NCI-H510A (cell line): ENCODE measurements at regions not wholly inside any gene's neighbourhood (a gene's known extent, or its start where the extent isn't known, plus 50 kb on each side); places are given as distances from the start of the nearest gene placed in this dataset.

Source experiments
- DNase-seq: peaks from one replicate; lab custom pipeline; 2025; lab: John Stamatoyannopoulos, UW

- DNase-seq = no peak
These were observed 118.1 kb downstream of the ENGASE start for GRCh38 chr17:79192503-79193351.

GRCh38 chr17:79191270-79191934 lies 116.8 kb downstream of the ENGASE start:
- DNase-seq = no peak

DNA sequence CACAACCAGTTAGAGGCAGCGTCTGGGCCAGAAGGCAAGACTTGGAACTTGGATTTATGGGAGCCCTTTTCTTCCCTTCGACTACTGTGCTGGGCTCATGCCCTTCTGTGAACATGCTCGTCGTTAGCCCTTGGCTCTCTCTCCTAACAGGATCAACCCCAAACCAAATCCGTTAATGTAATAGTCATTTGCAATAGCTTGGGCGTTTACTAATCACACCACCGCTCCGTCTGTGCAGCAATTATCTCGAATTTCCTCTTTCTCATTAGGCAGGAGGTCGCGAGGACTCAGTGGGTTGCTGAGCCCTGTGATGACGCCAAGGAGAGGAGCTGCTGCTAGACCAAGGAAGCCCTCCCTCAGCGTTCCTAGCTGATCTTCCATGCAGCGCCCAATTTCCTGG lies 114.7 kb downstream of the ENGASE start:
- no peak for DNase-seq

GRCh38 chr17:79188685-79189084 lies 114.1 kb downstream of the ENGASE start:
- no peak for DNase-seq

- DNase-seq = no peak
These were observed 113.4 kb downstream of the ENGASE start for GRCh38 chr17:79188048-79188447.

DNA sequence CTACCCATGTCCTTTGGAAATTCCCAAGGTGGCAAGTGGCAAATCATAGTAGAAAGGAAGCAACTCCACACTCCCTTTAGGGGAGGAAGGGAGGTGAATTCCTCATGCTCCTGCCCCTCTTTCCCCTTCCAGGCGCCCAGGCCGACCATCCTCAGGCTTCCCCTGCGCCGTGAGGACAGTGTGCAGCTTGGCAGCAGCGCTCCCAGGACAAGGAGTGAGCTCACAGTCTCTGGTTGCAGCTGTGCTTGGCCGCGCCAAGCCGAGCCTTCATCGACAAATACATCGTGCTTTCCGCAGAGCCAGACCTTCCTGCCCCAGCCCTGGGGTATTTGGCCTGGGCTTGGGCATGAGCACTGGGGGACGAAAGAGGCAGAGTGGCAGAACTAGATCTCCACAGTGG lies 112.6 kb downstream of the ENGASE start:
- no peak for DNase-seq

- no peak for DNase-seq
These were observed 111.8 kb downstream of the ENGASE start for GRCh38 chr17:79186406-79186805.

DNA sequence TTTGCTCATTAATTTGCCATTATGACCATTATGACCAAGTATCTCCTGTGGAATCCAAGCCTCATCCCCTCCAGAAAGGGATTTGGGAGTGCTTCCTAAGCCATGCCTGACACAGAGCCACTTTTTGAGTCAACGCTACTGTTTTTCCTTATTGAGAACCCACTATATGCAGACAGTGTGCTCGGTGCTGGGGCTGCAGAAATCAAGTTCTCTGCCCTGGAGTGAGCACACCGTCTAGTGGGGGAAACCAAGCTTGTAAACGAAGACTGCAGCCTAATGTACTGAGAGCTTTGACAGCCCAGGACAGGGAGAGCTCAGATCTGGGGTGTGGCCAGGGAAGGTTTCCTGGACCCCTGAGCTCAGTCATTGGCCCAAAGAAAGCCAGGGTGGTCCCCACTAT lies 111.0 kb downstream of the ENGASE start:
- DNase-seq = no peak

GRCh38 chr17:79184219-79184618 lies 109.6 kb downstream of the ENGASE start:
- no peak for DNase-seq

DNA sequence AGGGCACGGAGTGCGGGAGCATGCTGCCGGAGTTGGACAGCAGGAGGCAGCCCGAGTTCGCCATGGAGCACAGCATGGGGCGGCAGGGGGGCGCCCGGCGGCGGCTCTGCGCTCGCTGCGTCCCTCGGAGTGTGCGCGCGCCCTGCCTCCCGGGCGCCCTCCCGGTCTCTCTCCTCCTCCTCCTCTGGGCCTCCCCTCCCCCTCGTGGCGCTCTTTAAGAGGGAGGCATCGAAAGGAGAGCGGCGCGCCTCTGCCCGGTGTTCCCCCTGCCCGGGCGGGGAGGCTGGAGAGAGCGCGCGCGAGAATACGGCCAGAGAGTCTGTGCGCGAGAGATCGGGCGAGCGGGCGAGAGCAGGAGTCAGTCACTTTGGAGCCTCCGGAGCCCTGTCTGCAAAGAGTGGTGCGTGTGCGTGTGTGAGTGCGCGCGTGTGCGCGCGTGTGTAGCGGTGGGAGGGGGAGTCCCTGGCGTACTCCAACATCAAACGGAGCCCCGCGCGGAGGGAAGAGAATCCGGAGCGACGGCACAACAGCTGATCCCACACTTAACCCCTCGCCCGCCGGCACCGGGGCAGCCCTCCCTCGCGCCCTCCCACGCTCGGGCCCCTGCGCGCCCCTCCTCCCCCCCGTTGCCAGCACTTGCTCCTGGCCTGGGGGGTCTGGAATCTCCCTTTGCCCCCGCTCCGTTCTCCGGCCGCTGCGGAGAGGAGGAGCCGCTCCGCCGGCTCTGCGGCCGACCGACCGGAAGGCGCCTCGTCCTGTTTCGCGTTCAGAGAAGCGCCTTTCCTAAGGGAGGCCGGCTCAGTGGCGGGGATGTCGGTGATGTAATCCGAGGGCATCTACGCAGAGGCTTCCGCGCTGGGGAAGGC lies 108.9 kb downstream of the ENGASE start:
- no peak for DNase-seq

DNA sequence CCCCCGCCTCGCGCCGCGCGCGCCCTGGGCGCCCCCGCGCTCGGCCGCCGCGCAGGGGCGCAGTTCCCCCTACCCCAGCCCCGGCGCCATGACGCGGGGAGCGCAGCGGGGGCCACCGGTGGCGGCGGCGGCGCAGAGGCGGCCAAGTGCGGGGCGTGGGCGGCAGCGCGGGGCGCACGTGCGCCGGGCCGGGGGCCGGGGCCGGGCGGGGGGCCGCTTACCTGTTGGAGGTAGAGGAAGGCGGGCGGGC lies 108.3 kb downstream of the ENGASE start:
- no peak for DNase-seq

DNA sequence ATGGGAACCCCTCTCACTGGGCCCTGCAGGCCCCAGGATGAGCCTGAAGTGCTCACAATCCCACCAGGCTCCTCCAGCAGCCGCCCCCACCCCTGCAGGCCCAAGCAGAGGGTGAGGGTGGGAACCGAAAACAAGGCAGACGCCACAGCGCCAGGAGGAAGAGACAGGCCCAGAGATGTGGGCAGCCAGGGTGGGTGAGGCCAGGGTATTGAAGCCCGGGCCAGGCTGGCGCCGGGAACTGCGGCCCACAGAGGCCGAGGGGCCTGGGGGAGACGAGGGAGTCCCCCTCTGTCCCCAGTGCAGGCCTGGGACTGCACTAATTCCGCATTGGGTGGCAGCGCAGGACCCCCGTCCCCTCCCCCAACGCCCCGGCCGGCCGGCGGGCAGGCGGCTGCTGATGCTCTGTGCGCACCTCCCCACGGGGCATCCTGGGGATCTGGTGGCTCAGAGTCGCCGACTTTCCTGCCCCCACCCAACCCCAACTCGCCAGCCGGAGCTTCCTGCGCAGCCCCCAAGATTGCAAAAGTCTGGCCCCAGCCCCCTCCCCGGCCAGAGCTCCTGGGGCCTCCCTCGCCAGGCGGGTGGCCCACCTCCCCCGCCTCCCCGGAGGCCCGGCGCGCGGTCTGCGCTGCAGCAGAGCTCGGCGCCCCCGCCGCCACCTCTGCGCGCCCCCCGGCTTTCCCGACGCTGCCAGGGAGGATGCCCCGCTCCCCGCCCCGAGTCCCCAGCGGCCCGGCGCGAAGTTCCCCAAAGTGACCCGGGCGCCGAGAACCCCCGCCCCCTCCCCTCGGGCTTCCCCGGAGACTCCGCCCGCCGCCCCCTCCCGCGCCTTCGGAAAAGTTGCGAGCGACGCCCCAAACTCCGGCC lies 107.8 kb downstream of the ENGASE start:
- no peak for DNase-seq

DNA sequence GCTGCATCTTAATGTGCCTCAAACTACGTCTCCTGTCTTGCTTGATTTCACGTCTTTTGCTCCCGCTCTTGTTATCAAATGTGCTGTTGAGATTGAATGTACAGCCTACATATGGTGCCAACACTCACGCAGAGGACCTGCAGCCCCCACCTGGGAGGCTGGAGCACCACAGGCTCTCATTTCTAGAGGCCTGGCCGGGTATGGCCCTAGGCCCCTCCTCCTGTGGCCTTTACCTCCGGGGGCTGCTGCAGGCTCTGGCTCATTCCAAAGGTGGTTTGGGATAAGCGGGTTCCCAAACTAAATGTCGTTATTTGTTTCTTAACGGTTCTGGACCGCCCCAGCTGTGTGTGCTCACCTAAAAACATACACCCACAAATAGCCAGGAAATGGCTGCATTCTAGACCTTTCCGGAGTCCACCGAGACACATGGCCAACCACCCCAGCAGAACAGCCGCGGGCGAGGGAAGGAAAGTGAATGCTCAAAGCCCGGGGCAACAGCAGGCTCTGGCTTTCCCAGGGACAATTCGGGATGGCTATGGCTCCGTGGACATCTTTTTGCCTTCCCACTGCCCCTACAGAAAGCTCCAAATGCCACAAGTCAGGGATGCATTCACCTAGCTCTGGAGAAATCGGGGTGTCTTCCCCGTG lies 105.9 kb downstream of the ENGASE start:
- DNase-seq = no peak

DNA sequence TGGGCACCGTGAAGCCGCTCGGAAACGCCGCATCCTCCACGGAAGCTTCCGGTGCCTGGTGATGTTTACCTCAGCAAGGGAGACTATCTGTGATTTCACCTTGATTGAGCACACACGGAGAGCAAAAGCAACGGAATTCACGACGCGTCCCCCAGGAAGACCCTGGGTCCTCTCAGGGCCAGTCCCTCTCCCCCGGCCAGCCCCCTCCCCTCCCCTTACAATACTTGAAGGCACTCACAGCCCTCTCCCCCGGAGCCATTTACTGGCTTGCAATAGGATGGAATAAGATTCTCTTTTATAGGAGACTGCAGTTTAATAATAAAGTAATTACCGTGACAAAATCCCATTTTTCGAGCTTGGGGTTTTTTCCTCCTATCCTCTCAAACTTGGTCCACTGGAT lies 104.7 kb downstream of the ENGASE start:
- no peak for DNase-seq

GRCh38 chr17:79177877-79178276 lies 103.3 kb downstream of the ENGASE start:
- DNase-seq = no peak

DNA sequence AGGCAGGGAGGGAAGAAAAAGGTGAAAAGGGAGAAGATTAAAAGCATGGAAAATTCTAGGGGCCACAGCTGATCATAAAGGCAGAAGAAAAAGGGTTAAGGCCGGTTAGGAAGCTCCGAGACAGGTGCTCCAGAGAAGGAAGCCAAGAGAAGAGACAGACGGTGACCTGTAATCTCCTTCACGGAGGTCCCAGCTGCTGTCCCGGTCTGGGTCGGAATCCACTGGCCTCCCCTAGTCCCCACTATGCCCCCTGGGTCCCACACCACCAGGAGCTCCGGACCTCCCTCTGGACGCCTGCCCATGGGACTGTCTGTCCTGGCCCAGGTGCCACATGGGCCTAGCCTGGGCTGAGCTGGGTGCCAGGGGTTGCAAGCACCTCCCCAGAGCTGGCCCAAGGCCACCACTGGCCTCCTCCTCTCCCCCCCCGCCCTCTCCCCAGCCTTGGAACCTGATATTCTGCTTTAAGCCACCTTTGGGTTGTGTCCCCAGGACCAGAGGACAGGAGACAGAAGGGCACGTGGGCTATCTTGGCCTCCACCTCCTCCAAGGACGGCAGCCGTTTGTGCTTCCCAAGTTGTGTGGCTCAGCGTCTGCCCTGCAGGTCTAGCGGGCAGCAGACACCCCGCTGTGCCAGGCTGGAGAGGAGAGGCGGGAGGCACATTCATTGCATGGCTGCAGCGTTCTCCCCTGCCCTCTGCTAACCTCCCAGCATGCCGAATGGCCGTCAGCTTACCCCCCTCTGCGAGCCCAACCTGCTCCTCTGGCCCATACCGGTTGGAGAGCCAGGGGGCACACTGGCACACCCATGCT lies 102.4 kb downstream of the ENGASE start:
- no peak for DNase-seq

- DNase-seq = no peak
These were observed 100.6 kb downstream of the ENGASE start for GRCh38 chr17:79174905-79175856.

DNA sequence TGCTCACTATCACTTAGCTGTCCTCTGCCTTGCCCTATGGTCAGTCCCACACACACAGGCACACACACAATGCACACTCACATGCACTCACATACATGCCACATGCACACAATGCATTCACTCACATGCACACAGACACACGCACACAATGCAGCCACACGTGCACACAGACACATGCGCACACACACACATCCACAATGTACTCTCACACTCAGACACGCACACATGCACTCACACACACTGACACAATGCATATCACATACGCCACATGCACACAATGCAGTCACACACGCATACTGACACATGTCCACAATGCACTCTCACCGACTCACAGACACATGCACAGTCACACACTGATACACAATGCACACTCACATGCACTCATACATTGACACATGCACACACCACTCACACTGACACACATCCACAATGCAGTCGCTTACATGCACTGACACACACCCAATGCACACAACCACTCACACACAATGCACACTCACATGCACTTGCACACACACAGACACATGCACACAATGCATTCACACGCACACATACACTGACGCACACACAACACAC lies 99.7 kb downstream of the ENGASE start:
- DNase-seq = no peak

DNA sequence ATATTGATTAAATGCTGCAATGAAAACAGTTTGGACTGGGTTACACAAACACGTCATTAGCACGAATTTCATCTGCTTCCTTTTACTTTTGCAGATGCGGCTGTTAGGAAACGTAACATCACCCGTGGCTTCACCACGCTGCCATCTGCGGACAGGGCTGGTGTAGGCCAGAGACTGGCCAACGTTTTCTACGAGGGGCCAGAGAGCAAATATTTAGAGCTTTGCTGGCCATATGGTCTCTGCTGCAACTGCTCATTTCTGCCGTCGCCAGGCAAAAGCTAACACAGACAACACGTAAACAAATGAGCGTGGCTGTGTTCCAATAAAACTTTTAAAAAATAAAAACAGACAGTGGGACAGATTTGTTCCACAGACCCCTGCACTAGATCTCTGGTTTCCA lies 96.6 kb downstream of the ENGASE start:
- no peak for DNase-seq
